ENCODE measurements at regions not wholly inside any gene's neighbourhood (a gene's known extent, or its start where the extent isn't known, plus 50 kb on each side); places are given as distances from the start of the nearest gene placed in this dataset.

DNA sequence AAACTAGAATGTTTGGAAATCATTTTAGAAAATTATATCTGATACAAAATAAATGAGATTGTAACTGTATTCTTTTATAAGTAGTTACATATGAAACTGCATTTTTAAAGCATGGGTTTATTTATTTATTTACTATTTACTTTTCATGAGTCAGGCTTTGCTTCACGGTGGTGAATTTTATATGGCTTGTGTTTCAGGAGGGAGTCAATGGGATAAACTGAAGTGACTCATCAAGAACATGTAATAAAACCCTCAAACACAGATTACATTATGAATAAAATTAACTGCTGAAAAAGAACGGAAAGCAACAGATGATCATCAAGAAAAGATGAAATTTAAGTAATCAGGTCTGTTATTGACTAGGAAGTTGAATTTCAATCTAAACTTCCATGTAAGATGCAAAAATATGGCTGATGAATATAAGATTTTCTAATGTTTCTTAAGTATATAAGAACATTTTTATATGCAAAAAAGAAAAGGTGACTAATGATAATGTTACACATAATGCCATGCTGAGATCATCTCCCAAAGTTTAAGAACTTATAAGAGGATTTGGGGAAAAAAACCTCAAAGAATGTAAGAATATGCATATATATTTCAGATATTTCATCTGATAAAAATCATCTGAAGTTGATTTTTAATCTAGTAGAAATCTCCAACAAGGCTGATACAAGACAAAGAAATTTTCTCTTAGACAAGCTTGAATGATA, 383.6 kb downstream of the SLITRK1 start:
- Histone ChIP-seq H2BK15ac (ENCODE audit: low read depth, low read length) (no peak overlapping the region), H3K9ac (ENCODE audit: low read depth, low read length) (no peak overlapping the region), H3K79me1 (ENCODE audit: low read depth in 1 of 2, low read length in 2 of 2) (no peaks in the 10 kb centered on the region), H2BK5ac (ENCODE audit: low read depth, low read length, poor library complexity, severe bottlenecking) (no peak overlapping the region), H3K23ac (ENCODE audit: low read depth, low read length) (no peak overlapping the region), H3K36me3 (ENCODE audit: control insufficient read depth, insufficient read depth, low read length) (no peaks in the 10 kb centered on the region), H4K8ac (ENCODE audit: low read depth in 2 of 2, low read length in 2 of 2) (no peak overlapping the region), H3K27me3 (ENCODE audit: control insufficient read depth, insufficient read depth, low read length) (no peaks in the 10 kb centered on the region), H3K27ac (ENCODE audit: insufficient read depth, low read length) (no peak overlapping the region), H2BK20ac (ENCODE audit: low read depth, low read length) (no peak overlapping the region), H3K4ac (ENCODE audit: low read depth, low read length) (no peak overlapping the region), H3K14ac (replicated peaks; ENCODE audit: low read depth, low read length) (no peak overlapping the region), H4K20me1 (ENCODE audit: insufficient read depth, low read length) (no peaks in the 10 kb centered on the region), H2AFZ (replicated peaks; ENCODE audit: low read length, poor library complexity) (no peak overlapping the region), H3K18ac (ENCODE audit: low read depth, low read length) (no peak overlapping the region), H3K4me3 (ENCODE audit: insufficient read depth, low read depth, low read length) (no peak overlapping the region), H3K56ac (ENCODE audit: extremely low read depth, insufficient read depth, low read length) (no peak overlapping the region), H2AK5ac (ENCODE audit: low read depth, low read length) (no peak overlapping the region), H2BK120ac (ENCODE audit: low read depth, low read length) (no peak overlapping the region), H3K9me1 (ENCODE audit: insufficient read depth, low read length) (no peaks in the 10 kb centered on the region), H4K5ac (ENCODE audit: low read depth, low read length) (no peak overlapping the region), H4K91ac (ENCODE audit: insufficient read depth, low read depth, low read length) (no peak overlapping the region), H2AK9ac (replicated peaks; ENCODE audit: low read depth, low read length, poor library complexity) (no peak overlapping the region), H3K4me2 (ENCODE audit: low read depth, low read length) (no peak overlapping the region), H3K4me1 (ENCODE audit: control insufficient read depth, insufficient read depth, low read length) (no peaks in the 10 kb centered on the region), H3K9me3 (ENCODE audit: control insufficient read depth, insufficient read depth, low read length) (no peaks in the 10 kb centered on the region)
- ChIA-PET CTCF (no interaction called here), POLR2A (ENCODE audit: unreplicated experiment) (no interaction called here)
- ATAC-seq (ENCODE audit: low read depth), result no peak
- WGBS, 2 experiments (ENCODE audit: extremely low coverage in 2 of 2, insufficient read length in 1 of 2), result no CpG with 5 or more reads among the region's 2 CpGs
- in situ Hi-C loops (cut with MboI; ENCODE audit: low sequenced_read_pairs), result no loop called here
- TF ChIP-seq, protein P1, sequence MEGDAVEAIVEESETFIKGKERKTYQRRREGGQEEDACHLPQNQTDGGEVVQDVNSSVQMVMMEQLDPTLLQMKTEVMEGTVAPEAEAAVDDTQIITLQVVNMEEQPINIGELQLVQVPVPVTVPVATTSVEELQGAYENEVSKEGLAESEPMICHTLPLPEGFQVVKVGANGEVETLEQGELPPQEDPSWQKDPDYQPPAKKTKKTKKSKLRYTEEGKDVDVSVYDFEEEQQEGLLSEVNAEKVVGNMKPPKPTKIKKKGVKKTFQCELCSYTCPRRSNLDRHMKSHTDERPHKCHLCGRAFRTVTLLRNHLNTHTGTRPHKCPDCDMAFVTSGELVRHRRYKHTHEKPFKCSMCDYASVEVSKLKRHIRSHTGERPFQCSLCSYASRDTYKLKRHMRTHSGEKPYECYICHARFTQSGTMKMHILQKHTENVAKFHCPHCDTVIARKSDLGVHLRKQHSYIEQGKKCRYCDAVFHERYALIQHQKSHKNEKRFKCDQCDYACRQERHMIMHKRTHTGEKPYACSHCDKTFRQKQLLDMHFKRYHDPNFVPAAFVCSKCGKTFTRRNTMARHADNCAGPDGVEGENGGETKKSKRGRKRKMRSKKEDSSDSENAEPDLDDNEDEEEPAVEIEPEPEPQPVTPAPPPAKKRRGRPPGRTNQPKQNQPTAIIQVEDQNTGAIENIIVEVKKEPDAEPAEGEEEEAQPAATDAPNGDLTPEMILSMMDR (conservative IDR thresholded peaks at IDR 0.05; ENCODE audit: low read depth, low read length), result no peak
- TF ChIP-seq SMC3 (IDR thresholded peaks at IDR 0.05; ENCODE audit: low read depth, low read length), result no peak
- TF ChIP-seq FOS (IDR thresholded peaks at IDR 0.05; ENCODE audit: low read depth, low read length), result no peak
- no peak for TF ChIP-seq POLR2A (IDR thresholded peaks at IDR 0.05; ENCODE audit: low read depth, low read length)
- TF ChIP-seq RFX5 (IDR thresholded peaks at IDR 0.05; ENCODE audit: low read depth, low read length), result no peak
- TF ChIP-seq BHLHE40 (IDR thresholded peaks at IDR 0.05; ENCODE audit: low read depth, low read length), result no peak
- no peak for TF ChIP-seq MAFK (IDR thresholded peaks at IDR 0.05; ENCODE audit: low read depth, low read length)
- TF ChIP-seq, protein P2, sequence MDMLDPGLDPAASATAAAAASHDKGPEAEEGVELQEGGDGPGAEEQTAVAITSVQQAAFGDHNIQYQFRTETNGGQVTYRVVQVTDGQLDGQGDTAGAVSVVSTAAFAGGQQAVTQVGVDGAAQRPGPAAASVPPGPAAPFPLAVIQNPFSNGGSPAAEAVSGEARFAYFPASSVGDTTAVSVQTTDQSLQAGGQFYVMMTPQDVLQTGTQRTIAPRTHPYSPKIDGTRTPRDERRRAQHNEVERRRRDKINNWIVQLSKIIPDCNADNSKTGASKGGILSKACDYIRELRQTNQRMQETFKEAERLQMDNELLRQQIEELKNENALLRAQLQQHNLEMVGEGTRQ (IDR thresholded peaks at IDR 0.05; ENCODE audit: low read depth, low read length), result no peak
- no peak for TF ChIP-seq ELK1 (IDR thresholded peaks at IDR 0.05; ENCODE audit: borderline replicate concordance, low read depth, low read length)
- TF ChIP-seq RAD21 (IDR thresholded peaks at IDR 0.05; ENCODE audit: low read length), result no peak
- TF ChIP-seq CEBPB (IDR thresholded peaks at IDR 0.05; ENCODE audit: low read depth, low read length), result no peak
- no peak for TF ChIP-seq MXI1 (IDR thresholded peaks at IDR 0.05; ENCODE audit: borderline replicate concordance, low read depth, low read length)
- no peak for TF ChIP-seq MAZ (IDR thresholded peaks at IDR 0.05; ENCODE audit: borderline replicate concordance, low read depth, low read length)
- no peak for TF ChIP-seq NFE2L2 (IDR thresholded peaks at IDR 0.05; ENCODE audit: low read depth, low read length)
- TF ChIP-seq CHD1 (IDR thresholded peaks at IDR 0.05; ENCODE audit: low read depth, low read length), result no peak
- no peak for TF ChIP-seq RCOR1 (IDR thresholded peaks at IDR 0.05; ENCODE audit: insufficient replicate concordance, low read length)
- dilution Hi-C loops (cut with HindIII; ENCODE audit: low sequenced_read_pairs, unreplicated experiment), result no loop called here
- peak; percentile 37 for DNase-seq
- intact Hi-C loops (cut with micrococcal nuclease), result no loop called here
- no TSS peak for BruUV-seq (replicated peaks)

Data from IMR-90 (cell line).